Activated CD8-positive, alpha-beta T cell treated with anti-CD3 and anti-CD28 coated beads, Interleukin-2, amount 10 ng/mL, durations not matched to agents 7 days and 5 days (primary cell): ENCODE measurements at regions not wholly inside any gene's neighbourhood (a gene's known extent, or its start where the extent isn't known, plus 50 kb on each side); places are given as distances from the start of the nearest gene placed in this dataset.

ENCODE experiments used
- ATAC-seq: fragments of 150-1000 bp; cut with Tn5 transposase; one replicate; pipeline ENCODE4 v1.10.0; 2021; ENCODE audit warnings: moderate library complexity
- CTCF ChIA-PET: fragments of 350-600 bp; sonication (Branson Sonifier 250); formaldehyde crosslinking; loops from one replicate; lab custom pipeline; 2021; ENCODE audit warnings: antibody characterized with exemption; lab: Charles Lee
- POLR2A ChIA-PET: fragments of 350-600 bp; sonication (Branson Sonifier 250); formaldehyde crosslinking; loops from one replicate; lab custom pipeline; 2021; ENCODE audit warnings: antibody characterized with exemption; lab: Charles Lee
- DNase-seq: peaks from one replicate; pipeline ENCODE4 v3.0.0-alpha.2; 2020
- H3K27ac Mint-ChIP-seq: one replicate; pipeline ENCODE4 v1.8.0; 2021; ENCODE audit warnings: mild to moderate bottlenecking, mixed read lengths
- H3K27me3 Mint-ChIP-seq: one replicate; pipeline ENCODE4 v1.8.0; 2021; ENCODE audit warnings: low read depth, mixed read lengths
- H3K36me3 Mint-ChIP-seq: one replicate; pipeline ENCODE4 v1.8.0; 2021; ENCODE audit warnings: low read depth, mixed read lengths
- H3K4me1 Mint-ChIP-seq: one replicate; pipeline ENCODE4 v1.8.0; 2021; ENCODE audit warnings: low read depth, mixed read lengths
- H3K4me3 Mint-ChIP-seq: one replicate; pipeline ENCODE4 v1.8.0; 2021; ENCODE audit warnings: mild to moderate bottlenecking, mixed read lengths
- H3K9me3 Mint-ChIP-seq: one replicate; pipeline ENCODE4 v1.8.0; 2022; ENCODE audit warnings: mixed read lengths; ENCODE audit not compliant: insufficient read depth

- ChIA-PET CTCF (no interaction called here), POLR2A (no interaction called here)
- H3K4me1 Mint-ChIP-seq = no peaks in the 10 kb centered on the region
- no peaks in the 10 kb centered on the region for H3K36me3 Mint-ChIP-seq
- H3K27ac Mint-ChIP-seq = no peak overlapping the region
- H3K9me3 Mint-ChIP-seq = no peaks in the 10 kb centered on the region
- H3K27me3 Mint-ChIP-seq = peaks cover 7% of the 10 kb centered on the region
- H3K4me3 Mint-ChIP-seq = no peak overlapping the region
- DNase-seq (no peak), ATAC-seq (no peak)
These were observed 310.4 kb downstream of the SETD4 start for GRCh38 chr21:35749904-35750303.

GRCh38 chr21:35748678-35749314 is 311.5 kb downstream of the SETD4 start:
- CTCF ChIA-PET = interaction anchor here (1.3 to 1.6 kb wide), 2 partner anchors 77 to 91 kb away, joined by 3 to 4 read pairs; no protein-coding TSS in a partner anchor
- no peaks in the 10 kb centered on the region for H3K36me3 Mint-ChIP-seq
- POLR2A ChIA-PET = no interaction called here
- H3K27ac Mint-ChIP-seq = no peak overlapping the region
- no peak for ATAC-seq
- H3K9me3 Mint-ChIP-seq = no peaks in the 10 kb centered on the region
- H3K4me1 Mint-ChIP-seq = no peaks in the 10 kb centered on the region
- no peak overlapping the region for H3K4me3 Mint-ChIP-seq
- peaks cover 7% of the 10 kb centered on the region for H3K27me3 Mint-ChIP-seq
- no peak for DNase-seq

GRCh38 chr21:35743571-35743970 is 316.8 kb downstream of the SETD4 start:
- Mint-ChIP-seq H3K27ac (no peak overlapping the region), H3K4me1 (no peaks in the 10 kb centered on the region), H3K36me3 (no peaks in the 10 kb centered on the region), H3K4me3 (no peak overlapping the region), H3K27me3 (no peaks in the 10 kb centered on the region), H3K9me3 (no peaks in the 10 kb centered on the region)
- DNase-seq (no peak), ATAC-seq (no peak)
- ChIA-PET POLR2A (no interaction called here), CTCF (interaction anchor here (1.4 kb wide), 1 partner anchor 20 kb away, joined by 5 read pairs; no protein-coding TSS in a partner anchor)

GRCh38 chr21:35738347-35738961 is 321.9 kb downstream of the SETD4 start:
- POLR2A ChIA-PET = no interaction called here
- CTCF ChIA-PET = no interaction called here
- ATAC-seq = no peak
- no peak for DNase-seq
- Mint-ChIP-seq H3K9me3 (no peaks in the 10 kb centered on the region), H3K36me3 (no peaks in the 10 kb centered on the region), H3K4me1 (no peaks in the 10 kb centered on the region), H3K4me3 (no peak overlapping the region), H3K27me3 (peaks cover 2% of the 10 kb centered on the region), H3K27ac (no peak overlapping the region)

GRCh38 chr21:35737899-35738346 is 322.4 kb downstream of the SETD4 start:
- ChIA-PET CTCF (no interaction called here), POLR2A (no interaction called here)
- no peak overlapping the region for H3K27ac Mint-ChIP-seq
- H3K36me3 Mint-ChIP-seq = no peaks in the 10 kb centered on the region
- no peaks in the 10 kb centered on the region for H3K9me3 Mint-ChIP-seq
- ATAC-seq = no peak
- peaks cover 2% of the 10 kb centered on the region for H3K27me3 Mint-ChIP-seq
- DNase-seq = no peak
- no peak overlapping the region for H3K4me3 Mint-ChIP-seq
- no peaks in the 10 kb centered on the region for H3K4me1 Mint-ChIP-seq

DNA sequence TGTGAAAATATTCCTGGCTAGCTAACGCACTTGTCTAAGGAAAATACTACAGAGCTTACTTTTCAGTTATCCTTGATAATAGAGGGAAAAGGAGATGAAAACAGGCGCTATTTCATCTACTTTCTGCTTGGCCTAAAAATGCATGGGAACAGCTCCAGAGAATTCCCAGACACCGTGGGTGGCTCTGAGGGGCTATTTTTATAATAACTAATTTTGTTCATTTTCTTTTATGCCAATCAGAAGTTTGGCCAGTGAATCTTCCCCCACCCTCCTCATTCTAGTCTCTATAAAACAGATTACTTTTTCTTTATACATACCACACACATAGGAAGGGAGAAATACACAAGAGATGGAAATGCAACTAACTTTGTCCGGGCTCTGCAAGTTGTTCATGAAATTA is 322.9 kb downstream of the SETD4 start:
- Mint-ChIP-seq H3K4me1 (no peaks in the 10 kb centered on the region), H3K4me3 (no peak overlapping the region), H3K9me3 (no peaks in the 10 kb centered on the region), H3K36me3 (no peaks in the 10 kb centered on the region), H3K27ac (no peak overlapping the region), H3K27me3 (peaks cover 2% of the 10 kb centered on the region)
- POLR2A ChIA-PET = no interaction called here
- CTCF ChIA-PET = no interaction called here
- no peak for ATAC-seq
- DNase-seq = no peak

- H3K4me1 Mint-ChIP-seq = no peaks in the 10 kb centered on the region
- ChIA-PET CTCF (no interaction called here), POLR2A (no interaction called here)
- H3K36me3 Mint-ChIP-seq = no peaks in the 10 kb centered on the region
- H3K27me3 Mint-ChIP-seq = peaks cover 6% of the 10 kb centered on the region
- no peak for ATAC-seq
- no peak overlapping the region for H3K27ac Mint-ChIP-seq
- no peaks in the 10 kb centered on the region for H3K9me3 Mint-ChIP-seq
- H3K4me3 Mint-ChIP-seq = no peak overlapping the region
- DNase-seq = no peak
These were observed 327.5 kb downstream of the SETD4 start for GRCh38 chr21:35732788-35733187.

DNA sequence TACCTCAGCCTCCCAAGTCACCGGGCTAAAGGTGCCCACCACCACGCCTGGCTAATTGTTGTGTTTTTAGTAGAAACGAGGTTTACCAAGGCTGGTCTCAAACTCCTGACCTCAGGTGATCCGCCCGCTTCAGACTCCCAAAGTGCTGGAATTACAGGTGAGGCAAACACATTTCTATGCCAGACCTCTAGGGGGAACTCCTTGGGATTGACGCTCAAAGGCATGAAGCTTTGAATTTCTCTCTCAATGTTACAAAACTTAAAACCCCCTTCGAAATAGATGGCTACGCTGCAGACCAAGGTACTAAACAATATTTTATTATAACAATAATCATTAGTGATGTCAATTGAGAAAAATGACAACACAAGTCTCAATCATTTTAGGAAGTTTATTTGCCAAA is 330.0 kb downstream of the SETD4 start:
- ATAC-seq (no peak), DNase-seq (no peak)
- ChIA-PET POLR2A (no interaction called here), CTCF (no interaction called here)
- Mint-ChIP-seq H3K27me3 (peaks cover 12% of the 10 kb centered on the region), H3K27ac (no peak overlapping the region), H3K9me3 (no peaks in the 10 kb centered on the region), H3K4me1 (no peaks in the 10 kb centered on the region), H3K4me3 (no peak overlapping the region), H3K36me3 (no peaks in the 10 kb centered on the region)

- CTCF ChIA-PET = no interaction called here
- POLR2A ChIA-PET = no interaction called here
- Mint-ChIP-seq H3K27me3 (peaks cover 15% of the 10 kb centered on the region), H3K36me3 (no peaks in the 10 kb centered on the region), H3K9me3 (no peaks in the 10 kb centered on the region), H3K27ac (no peak overlapping the region), H3K4me3 (no peak overlapping the region), H3K4me1 (no peaks in the 10 kb centered on the region)
- no peak for DNase-seq
- ATAC-seq = no peak
These were observed 332.5 kb downstream of the SETD4 start for GRCh38 chr21:35727830-35728229.

DNA sequence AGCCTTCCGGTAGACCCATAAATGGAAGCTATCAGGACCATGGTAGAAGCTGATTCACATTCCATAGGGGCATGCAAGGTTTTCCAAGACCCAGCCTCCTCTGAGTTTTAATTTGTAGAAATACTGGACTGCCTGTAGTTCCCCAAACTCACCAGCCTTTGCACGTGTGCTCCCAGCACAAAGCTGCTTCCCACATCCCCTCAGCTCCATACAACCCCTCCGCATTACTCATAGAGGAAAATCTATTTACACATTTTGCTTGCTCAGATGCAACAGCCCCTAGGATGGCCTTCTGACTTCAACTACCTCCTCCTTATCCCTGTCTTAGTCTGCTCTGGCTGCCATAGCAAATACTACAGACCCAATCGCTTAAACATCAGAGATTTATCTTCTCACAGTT is 336.2 kb downstream of the SETD4 start:
- DNase-seq (no peak), ATAC-seq (no peak)
- CTCF ChIA-PET = no interaction called here
- Mint-ChIP-seq H3K4me1 (no peaks in the 10 kb centered on the region), H3K36me3 (no peaks in the 10 kb centered on the region), H3K9me3 (no peaks in the 10 kb centered on the region), H3K27ac (no peak overlapping the region), H3K27me3 (peaks cover 25% of the 10 kb centered on the region), H3K4me3 (no peak overlapping the region)
- POLR2A ChIA-PET = no interaction called here

DNA sequence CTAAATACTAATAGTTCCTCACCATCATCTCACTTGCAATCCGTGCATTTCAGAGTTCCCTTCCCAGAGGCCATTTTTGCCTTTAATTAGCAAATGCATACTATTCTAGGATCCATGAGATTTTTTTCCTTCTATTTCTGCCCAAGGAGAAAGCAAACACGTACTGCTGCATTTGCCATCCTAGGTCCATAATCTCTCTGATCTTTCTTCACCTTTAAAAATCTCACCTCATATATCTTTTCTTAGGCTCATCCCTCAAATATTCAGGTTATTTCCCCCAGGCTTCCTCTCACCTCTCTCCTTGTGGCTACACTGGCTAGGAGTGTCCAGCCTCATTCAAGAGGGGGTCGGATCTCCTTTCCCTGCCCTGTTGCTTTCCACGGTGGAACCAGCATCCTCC is 338.6 kb downstream of the SETD4 start:
- no peak overlapping the region for H3K27ac Mint-ChIP-seq
- no peaks in the 10 kb centered on the region for H3K4me1 Mint-ChIP-seq
- POLR2A ChIA-PET = no interaction called here
- ATAC-seq = no peak
- DNase-seq = no peak
- H3K9me3 Mint-ChIP-seq = no peaks in the 10 kb centered on the region
- CTCF ChIA-PET = no interaction called here
- H3K27me3 Mint-ChIP-seq = peaks cover 18% of the 10 kb centered on the region
- H3K36me3 Mint-ChIP-seq = no peaks in the 10 kb centered on the region
- H3K4me3 Mint-ChIP-seq = no peak overlapping the region

DNA sequence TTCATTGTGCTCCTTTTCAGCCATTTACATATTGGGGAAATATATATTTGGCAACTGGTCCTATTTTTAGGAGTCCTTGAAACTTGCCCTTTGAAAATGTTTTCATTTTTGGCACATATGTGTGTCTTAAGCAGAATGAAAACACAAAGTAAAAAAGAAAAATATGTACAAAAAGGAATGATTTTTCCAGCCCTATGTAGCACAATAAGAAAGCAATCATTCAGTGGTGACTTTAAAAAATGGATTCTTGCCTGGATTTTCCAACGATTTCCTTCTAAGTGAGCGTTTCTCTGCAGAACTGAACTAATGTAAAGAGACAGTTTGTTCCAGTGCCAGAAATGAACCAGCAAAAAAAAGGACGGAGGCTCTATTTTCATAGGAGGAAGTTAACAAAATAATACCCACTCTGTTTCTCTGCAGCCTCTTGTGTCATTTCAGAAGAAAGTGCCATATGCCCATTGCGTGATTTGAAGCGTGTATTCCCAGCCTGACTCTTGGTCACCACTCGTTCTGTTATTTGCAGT is 340.1 kb downstream of the SETD4 start:
- Mint-ChIP-seq H3K9me3 (no peaks in the 10 kb centered on the region), H3K36me3 (no peaks in the 10 kb centered on the region), H3K27ac (no peak overlapping the region), H3K4me3 (no peak overlapping the region), H3K27me3 (peaks cover 19% of the 10 kb centered on the region), H3K4me1 (no peaks in the 10 kb centered on the region)
- ChIA-PET POLR2A (interaction anchor here (0.5 kb wide), 1 partner anchor 23 kb away, joined by 3 read pairs; no protein-coding TSS in a partner anchor), CTCF (no interaction called here)
- ATAC-seq (no peak), DNase-seq (no peak)
